OCI-LY7 (cell line): ENCODE measurements at regions not wholly inside any gene's neighbourhood (a gene's known extent, or its start where the extent isn't known, plus 50 kb on each side); places are given as distances from the start of the nearest gene placed in this dataset.

Experiments
- CTCF ChIP-seq: fragments of 200-600 bp; sonication (generic); conservative IDR thresholded peaks from 2 replicates; pipeline ENCODE4 v1.5.1; 2014; ENCODE audit warnings: mild to moderate bottlenecking, antibody characterized with exemption, low read length, moderate library complexity, mixed read lengths
- EZH2phosphoT487 ChIP-seq: fragments of 200-600 bp; sonication (generic); IDR thresholded peaks from 2 replicates; pipeline ENCODE4 v1.6.1; 2018; ENCODE audit warnings: low read depth, borderline replicate concordance, mild to moderate bottlenecking, mixed run types, antibody characterized with exemption, low read length, moderate library complexity, mixed read lengths

GRCh38 chr4:99722006-99722405 lies 64.4 kb upstream of the C4orf54 start:
- TF ChIP-seq CTCF, result no peak
- no peak for TF ChIP-seq EZH2phosphoT487
